HG03025 (cell line): ENCODE measurements at regions not wholly inside any gene's neighbourhood (a gene's known extent, or its start where the extent isn't known, plus 50 kb on each side); places are given as distances from the start of the nearest gene placed in this dataset.
"Not testable (repeated sequence)": the region's sequence is repeated elsewhere in the genome, so short reads cannot be mapped to it uniquely, and the experiment has no call there.

Experiments
- ATAC-seq: cut with Tn5 transposase; IDR thresholded peaks from one replicate; pipeline ENCODE4 v1.9.1; 2021; ENCODE audit warnings: mild to moderate bottlenecking, moderate library complexity; ENCODE audit not compliant: unreplicated experiment, low FRiP score

DNA sequence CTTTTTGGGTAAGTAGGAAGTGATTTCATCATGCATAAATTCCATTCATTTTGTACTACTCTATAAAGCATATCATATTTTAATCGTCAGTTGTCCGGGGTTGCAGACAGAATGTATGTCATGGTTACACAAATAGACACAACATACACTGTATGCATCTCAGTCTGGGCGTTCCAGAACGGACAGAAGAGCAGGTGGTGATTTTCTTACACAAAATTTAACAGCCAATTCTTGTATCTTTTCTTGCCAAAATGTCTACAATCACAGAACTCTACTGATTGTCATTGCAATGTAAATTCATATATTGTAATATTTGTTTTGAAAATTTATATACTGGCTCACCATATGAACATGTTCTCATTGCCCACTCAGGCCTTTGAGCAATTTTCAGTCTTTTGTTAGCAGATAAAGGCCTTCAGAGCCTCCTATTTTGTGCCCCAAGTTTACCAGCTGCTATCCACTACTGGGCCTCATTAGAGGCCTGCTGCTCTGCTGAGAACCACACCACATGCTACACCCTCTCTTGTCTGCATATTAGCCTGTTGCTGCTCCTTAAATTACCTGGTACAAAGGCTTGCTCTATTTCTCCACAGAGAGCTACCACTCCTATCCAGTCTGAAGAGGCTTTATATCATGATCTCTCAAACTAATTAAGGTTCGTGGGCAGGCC is 61.5 kb downstream of the PRDM13 start:
- ATAC-seq = no peak

- ATAC-seq = no peak
Observed at GRCh38 chr6:99689916-99690685, 83.5 kb downstream of the PRDM13 start.

DNA sequence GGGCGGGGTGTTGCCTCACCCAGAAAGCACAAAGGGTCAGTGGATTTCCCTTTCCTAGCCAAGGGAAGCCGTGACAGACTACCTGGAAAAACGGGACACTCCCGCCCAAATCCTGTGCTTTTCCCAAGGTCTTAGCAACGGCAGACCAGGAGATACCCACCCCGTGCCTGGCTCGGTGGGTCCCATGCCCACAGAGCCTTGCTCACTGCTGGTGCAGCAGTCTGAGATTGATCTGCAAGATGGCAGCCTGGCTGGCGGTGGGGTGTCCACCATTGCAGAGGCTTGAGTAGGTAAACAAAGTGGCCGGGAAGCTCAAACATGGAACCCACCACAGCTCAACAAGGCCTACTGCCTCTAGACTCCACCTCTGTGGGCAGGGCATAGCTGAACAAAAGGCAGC is 95.7 kb downstream of the PRDM13 start:
- ATAC-seq = not testable (repeated sequence)

GRCh38 chr6:99709062-99709461 is 102.4 kb downstream of the PRDM13 start:
- no peak for ATAC-seq

DNA sequence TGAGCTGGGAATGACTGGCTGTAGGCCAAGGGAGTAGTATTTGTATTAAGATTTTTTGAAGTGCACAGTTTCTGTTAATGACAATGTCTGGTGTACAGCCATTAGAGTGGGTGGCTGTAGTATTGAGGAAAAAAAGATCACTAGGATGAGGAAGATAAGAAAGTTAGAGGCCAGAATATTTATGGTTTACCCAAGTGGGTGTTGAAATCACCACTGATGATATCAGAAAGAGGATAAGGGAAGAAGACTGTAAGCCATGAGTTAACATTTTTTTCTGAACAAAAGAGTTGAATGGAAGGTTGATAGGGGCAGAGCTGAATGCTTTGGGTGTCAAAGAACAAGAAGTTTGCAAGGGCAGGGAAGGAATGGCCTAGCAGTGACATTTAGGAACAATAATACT is 104.7 kb downstream of the PRDM13 start:
- no peak for ATAC-seq

GRCh38 chr6:99711925-99712324 is 105.3 kb downstream of the PRDM13 start:
- no peak for ATAC-seq

GRCh38 chr6:99712519-99712918 is 105.9 kb downstream of the PRDM13 start:
- ATAC-seq = no peak

- not testable (repeated sequence) for ATAC-seq
Observed at GRCh38 chr6:99722043-99722442, 115.4 kb downstream of the PRDM13 start.

GRCh38 chr6:99730237-99730636 is 123.6 kb downstream of the PRDM13 start:
- ATAC-seq = not testable (repeated sequence)

DNA sequence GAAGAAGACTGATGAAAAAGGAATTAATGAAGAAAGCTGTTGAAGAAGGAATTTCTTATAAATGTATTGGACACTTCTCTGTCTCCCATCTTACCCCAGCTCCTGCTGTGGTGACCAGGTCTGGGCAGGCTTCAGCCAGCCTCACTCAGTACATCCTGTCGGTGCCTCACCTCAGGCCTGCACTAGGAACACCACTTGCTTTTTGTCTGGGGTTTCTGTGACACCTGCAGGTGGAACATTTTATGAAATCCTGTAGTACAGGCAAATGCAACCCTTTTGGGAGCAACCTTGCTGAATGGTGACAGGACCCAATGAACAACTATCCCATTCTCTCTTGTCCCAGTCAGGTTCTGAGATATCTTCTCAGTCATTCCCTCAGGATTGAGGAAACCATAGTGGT is 129.7 kb downstream of the PRDM13 start:
- no peak for ATAC-seq

DNA sequence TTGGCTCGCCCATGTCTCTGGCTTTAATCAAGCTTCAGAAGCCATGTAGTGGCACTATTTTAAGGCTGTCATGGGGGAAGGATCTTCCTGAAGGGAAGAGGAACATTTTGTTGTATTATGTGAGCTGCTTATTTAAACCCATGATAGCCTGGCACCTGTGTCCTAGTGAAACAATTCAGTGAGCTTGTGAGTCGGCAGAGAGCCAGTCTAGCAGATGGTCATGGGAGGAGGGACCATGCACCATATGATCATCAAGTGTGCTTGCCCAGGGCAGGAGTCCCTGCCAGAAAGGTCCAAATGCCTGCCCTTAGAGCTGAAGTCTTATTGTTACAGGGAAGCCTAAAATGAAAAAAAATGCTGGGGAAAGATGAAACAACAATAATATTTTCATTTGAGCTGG is 132.9 kb downstream of the PRDM13 start:
- no peak for ATAC-seq

DNA sequence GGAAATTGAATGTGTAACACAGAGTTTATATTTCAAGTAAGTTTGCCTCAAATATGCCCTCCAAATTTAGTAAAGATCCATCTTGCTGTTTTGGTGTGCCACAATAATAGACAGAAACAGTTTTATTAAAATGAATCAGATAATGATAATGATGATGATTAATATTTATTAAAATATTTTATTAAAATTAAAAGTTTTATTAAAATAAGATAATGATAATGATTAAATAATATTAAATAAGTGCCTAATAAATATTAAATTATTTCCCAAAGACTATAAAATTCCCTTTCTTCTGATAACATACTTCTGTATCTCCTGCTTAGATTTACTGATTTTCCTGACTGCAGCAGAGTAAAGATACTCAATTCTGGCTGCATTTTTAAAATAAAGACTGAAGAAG is 134.5 kb downstream of the PRDM13 start:
- ATAC-seq = no peak

DNA sequence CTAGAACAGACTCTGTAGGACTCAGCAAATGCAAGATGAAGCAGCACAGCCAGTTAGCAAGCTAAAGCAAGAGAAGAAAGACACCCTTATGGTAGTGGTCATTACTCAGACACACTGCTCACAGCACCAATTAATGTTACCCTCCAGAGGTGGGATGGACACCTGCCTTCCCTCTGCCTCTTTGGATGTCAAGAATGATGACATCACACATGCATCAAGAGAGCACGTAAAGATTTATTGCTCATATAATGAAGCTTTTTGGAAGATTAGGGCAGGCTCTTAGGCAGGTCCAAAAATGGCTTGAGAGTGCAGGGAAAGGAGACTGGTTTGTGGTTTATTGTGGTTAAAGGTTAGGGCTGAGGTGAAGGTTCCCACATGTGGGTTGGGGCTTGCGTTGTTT is 137.0 kb downstream of the PRDM13 start:
- ATAC-seq = no peak

DNA sequence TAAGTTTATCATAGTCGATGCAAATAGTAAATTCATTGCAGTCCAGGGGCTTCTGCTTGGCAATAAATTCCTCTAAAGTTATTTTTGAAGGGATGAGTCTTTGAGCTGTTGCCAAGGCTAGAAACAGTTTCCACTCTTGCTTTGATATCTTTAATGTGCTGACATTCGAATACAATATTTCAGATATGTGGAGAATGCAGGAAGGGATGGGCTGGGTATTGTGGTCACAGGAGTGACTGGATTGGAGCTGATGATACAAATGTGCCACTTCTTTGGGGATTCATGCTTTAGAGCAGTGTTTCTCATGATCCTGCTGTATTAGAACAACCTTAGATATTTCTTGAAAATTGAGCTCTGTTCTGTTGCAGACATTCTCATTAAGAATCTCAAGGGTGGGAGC is 139.0 kb downstream of the PRDM13 start:
- no peak for ATAC-seq

GRCh38 chr6:99746261-99746895 is 139.7 kb downstream of the PRDM13 start:
- peak; percentile 89 for ATAC-seq

DNA sequence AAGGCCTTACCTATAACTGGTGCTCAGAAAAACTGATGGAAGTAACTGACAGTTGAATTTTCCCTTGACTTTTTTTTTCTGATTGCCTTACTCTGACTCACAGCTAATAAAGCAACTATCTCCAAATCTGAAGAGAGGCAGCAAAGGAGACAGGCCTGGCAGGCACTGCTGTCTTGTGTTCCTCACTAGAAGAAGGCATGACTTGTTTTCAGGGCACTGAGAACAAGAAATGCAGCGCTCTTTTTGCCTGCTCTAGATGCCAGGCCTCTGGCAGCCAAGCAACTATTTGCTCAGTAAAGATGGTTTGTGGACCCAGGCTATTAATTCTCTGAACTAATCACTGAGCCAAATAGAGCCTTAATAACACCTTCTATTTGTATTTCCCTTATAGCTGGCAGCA is 155.1 kb downstream of the PRDM13 start:
- no peak for ATAC-seq

DNA sequence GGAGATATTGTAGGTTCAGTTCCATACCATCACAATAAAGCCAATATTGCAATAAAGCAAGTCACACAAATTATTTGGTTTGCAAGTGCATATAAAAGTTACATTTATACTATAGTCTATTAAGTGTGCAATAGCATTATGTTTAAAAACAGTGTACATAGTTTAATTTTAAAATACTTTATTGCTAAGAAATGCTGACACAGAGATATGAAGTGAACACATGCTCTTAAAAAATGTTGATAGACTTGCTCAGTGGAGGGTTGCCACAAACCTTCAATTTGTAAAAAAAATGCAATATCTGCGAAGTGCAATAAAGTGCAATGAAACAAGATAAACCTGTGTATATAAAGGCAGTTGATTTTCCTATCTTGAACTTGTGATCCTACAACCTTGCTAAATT is 161.5 kb downstream of the PRDM13 start:
- no peak for ATAC-seq

- ATAC-seq = no peak
Observed at GRCh38 chr6:99779631-99780555, 173.3 kb downstream of the PRDM13 start.

GRCh38 chr6:99780556-99780885 is 173.9 kb downstream of the PRDM13 start:
- ATAC-seq = no peak

- ATAC-seq = no peak
Observed at GRCh38 chr6:99789767-99790166, 183.1 kb downstream of the PRDM13 start.

DNA sequence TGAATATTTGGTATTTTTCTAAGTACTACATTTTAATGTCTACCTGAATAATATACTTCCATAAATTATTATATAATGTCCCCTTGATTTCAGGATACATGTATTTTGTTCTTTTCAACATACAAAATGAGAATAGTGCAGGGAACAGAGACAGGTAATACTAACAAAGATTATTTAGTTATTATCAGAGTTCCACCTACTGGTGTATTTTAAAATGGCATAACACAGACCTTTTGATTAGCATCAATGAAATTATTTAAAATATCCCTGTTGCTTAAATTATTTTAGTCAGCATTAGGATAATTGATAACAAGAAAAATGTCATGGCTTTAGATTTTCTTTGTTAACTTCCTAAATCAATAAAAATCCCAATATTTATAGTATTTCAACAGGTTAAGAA is 184.0 kb downstream of the PRDM13 start:
- no peak for ATAC-seq
